ENCODE measurements at regions not wholly inside any gene's neighbourhood (a gene's known extent, or its start where the extent isn't known, plus 50 kb on each side); places are given as distances from the start of the nearest gene placed in this dataset.

DNA sequence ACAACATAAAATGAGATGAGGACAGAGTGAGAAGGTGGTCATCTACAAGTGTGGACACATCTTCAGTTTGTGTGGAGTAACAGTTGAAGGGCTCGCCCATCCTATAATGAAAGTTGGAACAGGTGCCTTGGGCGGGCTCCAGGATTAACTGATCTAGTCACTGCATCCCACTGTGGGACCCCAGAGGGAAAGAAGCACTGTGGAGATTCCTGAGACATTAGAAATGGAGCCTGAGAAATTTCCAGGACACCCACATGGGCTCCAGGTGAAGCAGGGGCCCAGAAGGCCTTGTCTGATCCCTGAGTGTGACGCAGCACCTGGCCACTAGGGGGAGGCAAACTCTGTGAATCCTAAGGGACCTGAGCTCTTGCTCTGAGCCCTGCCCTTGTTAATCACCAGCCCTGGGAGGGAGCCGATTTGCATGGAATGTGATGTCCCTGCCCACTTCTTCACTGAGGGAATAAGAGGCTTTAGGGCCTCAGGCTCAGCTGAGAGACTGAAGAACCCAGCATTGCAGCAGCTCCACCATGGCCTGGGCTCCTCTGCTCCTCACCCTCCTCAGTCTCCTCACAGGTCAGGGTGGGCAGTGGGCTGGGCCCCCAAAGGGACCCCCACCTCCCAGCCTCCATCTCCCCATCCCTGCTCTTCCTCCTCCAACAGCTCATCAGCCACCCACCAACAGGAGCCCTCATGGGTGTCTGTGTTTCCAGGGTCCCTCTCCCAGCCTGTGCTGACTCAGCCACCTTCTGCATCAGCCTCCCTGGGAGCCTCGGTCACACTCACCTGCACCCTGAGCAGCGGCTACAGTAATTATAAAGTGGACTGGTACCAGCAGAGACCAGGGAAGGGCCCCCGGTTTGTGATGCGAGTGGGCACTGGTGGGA, 98.4 kb downstream of the VPREB1 start:
- no peak overlapping the region for H3K4me3 ChIP-seq (ENCODE audit: control insufficient read depth, low read depth, low read length)
- peak; percentile 24 for DNase-seq (ENCODE audit: low read depth)
- TF ChIP-seq, protein P1, sequence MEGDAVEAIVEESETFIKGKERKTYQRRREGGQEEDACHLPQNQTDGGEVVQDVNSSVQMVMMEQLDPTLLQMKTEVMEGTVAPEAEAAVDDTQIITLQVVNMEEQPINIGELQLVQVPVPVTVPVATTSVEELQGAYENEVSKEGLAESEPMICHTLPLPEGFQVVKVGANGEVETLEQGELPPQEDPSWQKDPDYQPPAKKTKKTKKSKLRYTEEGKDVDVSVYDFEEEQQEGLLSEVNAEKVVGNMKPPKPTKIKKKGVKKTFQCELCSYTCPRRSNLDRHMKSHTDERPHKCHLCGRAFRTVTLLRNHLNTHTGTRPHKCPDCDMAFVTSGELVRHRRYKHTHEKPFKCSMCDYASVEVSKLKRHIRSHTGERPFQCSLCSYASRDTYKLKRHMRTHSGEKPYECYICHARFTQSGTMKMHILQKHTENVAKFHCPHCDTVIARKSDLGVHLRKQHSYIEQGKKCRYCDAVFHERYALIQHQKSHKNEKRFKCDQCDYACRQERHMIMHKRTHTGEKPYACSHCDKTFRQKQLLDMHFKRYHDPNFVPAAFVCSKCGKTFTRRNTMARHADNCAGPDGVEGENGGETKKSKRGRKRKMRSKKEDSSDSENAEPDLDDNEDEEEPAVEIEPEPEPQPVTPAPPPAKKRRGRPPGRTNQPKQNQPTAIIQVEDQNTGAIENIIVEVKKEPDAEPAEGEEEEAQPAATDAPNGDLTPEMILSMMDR (conservative IDR thresholded peaks at IDR 0.05; ENCODE audit: control insufficient read depth, insufficient read depth, low read depth, low read length), result peak; percentile 76

DNA sequence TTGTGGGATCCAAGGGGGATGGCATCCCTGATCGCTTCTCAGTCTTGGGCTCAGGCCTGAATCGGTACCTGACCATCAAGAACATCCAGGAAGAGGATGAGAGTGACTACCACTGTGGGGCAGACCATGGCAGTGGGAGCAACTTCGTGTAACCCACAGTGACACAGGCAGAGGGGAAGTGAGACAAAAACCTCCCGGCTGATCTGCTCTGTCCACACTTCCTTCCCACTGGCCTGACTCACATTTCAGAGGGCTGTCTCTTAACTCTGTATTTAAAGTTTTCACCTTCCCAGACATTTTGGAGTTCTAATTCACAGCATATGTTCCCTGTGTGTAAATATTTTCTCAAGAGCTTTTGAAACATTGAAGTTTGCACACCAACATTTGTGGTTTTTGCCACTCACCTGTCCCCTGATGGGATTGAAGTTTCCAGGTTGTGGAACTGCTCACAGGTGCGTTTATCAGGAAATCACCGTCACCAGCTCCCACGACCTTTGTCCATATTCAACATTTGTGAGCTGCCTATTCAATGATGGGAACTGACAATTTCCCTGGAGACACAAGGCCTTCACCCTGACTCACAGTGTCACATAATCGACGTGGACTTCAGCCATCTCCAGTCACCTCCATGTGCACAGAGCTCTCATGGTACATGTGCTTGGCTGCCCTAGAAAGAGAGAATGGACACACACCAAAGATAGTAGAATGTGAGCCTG, 99.2 kb downstream of the VPREB1 start:
- no peak overlapping the region for H3K4me3 ChIP-seq (ENCODE audit: control insufficient read depth, low read depth, low read length)
- TF ChIP-seq, protein P1 (conservative IDR thresholded peaks at IDR 0.05; ENCODE audit: control insufficient read depth, insufficient read depth, low read depth, low read length), result no peak
- DNase-seq (ENCODE audit: low read depth), result no peak

DNA sequence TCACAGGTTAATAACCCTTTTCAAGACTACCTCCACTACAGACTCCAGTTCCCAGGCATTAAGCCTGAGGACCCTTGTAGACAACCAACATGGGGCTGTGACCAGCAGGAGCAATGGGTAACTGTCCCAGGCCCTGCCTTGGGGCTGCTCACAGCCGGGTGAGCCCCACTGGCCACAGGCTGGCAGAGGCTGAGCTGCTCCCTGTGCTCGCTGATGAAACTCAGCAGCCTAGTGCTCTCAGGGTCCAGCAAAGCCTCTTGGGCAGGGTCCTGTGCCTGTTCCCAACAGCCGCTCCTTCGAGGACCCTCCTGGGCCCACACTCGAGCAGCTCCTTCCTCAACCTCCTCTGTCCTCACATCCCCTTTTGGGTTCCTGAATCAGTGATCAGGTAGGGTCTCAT, 99.8 kb downstream of the VPREB1 start:
- TF ChIP-seq, protein P1 (conservative IDR thresholded peaks at IDR 0.05; ENCODE audit: control insufficient read depth, insufficient read depth, low read depth, low read length), result no peak
- no peak overlapping the region for H3K4me3 ChIP-seq (ENCODE audit: control insufficient read depth, low read depth, low read length)
- DNase-seq (ENCODE audit: low read depth), result no peak

DNA sequence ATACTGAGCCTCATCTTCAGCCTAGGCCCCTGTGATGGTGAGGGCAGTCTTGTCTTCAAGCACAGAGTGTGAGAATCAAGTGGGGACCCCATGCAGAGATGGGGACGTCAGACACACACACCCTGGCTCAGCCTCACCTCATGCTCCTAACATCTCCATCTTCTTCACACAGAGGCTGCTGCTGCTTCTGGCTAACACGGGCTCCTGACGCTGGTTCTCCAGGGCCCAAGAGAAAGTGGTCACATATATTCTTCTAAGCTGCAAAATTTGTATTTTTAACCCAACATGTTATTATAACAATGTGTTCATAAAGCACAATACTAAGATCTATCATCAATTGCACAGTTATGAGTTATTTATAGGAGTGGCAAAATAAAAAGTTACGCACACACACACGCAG, 101.2 kb downstream of the VPREB1 start:
- TF ChIP-seq, protein P1 (conservative IDR thresholded peaks at IDR 0.05; ENCODE audit: control insufficient read depth, insufficient read depth, low read depth, low read length), result no peak
- DNase-seq (ENCODE audit: low read depth), result no peak
- H3K4me3 ChIP-seq (ENCODE audit: control insufficient read depth, low read depth, low read length), result no peak overlapping the region

DNA sequence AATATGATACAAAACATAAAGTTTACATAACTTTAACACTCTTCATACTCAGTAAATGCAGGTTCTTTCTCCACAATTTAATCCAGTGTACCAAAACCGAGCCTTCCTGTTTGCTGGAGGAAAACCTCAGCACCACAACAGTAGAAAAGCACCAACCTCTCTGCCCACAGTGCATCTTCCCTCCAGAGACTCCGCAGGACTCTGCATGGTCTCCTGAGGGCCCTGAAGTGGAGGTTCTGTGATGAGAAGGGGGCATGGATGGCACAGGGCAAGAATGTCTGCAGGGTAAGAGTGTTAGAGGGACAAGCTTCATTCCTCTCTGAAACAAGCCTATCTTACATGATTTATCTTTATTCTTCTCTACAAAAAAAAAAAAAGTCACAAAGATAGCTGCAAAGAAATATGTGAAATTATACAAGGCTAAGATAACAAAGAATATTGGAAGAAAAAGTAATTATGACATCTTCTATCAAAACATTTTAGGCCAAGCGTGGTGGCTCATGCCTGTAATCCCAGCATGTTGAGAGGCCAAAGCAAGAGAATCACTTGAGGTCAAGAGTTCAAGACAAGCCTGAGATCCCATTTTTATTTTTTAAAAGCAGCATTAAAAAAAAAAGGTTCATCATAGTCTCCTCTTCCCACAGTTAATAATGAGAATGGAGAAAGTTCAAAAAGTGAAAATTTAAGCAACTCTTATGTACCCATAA, 102.0 kb downstream of the VPREB1 start:
- no peak overlapping the region for H3K4me3 ChIP-seq (ENCODE audit: control insufficient read depth, low read depth, low read length)
- TF ChIP-seq, protein P1 (conservative IDR thresholded peaks at IDR 0.05; ENCODE audit: control insufficient read depth, insufficient read depth, low read depth, low read length), result no peak
- no peak for DNase-seq (ENCODE audit: low read depth)

DNA sequence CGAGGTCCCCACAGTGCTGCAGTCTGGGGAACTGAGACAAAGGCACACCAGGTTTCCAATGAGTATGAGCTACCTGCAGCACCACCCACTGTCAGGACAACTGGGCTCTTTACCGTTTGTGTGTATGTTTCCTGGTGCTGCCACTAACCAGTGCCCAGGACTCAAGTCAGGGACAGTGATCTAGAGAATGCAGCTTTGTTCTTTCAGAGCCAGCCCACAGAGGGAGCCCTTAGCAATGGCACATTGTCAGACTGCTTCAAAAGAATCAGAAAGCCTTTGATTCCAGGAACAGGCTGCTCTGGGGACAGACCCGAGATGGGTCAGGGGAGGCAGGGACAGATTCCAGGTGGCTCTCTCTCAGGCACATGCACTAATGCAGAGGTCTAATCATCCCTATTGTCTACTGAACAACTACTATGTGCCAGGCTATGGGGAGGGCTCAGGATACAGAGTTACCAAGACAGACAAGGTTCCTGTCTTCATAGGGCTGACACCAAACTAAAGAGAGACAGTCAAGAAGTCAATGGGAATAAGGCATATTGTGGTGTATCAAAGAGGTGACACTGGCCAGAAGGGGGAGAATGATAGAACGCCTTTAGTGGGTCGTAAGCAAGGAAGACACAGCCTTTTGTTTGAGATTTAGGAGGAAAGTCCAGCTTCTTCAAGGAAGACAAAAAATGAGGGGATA, 103.7 kb downstream of the VPREB1 start:
- TF ChIP-seq, protein P1 (conservative IDR thresholded peaks at IDR 0.05; ENCODE audit: control insufficient read depth, insufficient read depth, low read depth, low read length), result no peak
- no peak overlapping the region for H3K4me3 ChIP-seq (ENCODE audit: control insufficient read depth, low read depth, low read length)
- no peak for DNase-seq (ENCODE audit: low read depth)

Measured in fibroblast of mammary gland (primary cell).